ENCODE measurements at regions not wholly inside any gene's neighbourhood (a gene's known extent, or its start where the extent isn't known, plus 50 kb on each side); places are given as distances from the start of the nearest gene placed in this dataset.

- no peak for DNase-seq
Measured at GRCh38 chr15:92224843-92225242, 168.8 kb upstream of the ST8SIA2 start.

GRCh38 chr15:92226020-92226612, 167.6 kb upstream of the ST8SIA2 start:
- peak; percentile 36 to 52 for DNase-seq

- DNase-seq, result no peak
Measured at GRCh38 chr15:92228830-92229229, 164.9 kb upstream of the ST8SIA2 start.

- no peak for DNase-seq
Measured at GRCh38 chr15:92231461-92231860, 162.2 kb upstream of the ST8SIA2 start.

GRCh38 chr15:92232317-92232716, 161.4 kb upstream of the ST8SIA2 start:
- no peak for DNase-seq

GRCh38 chr15:92232876-92233275, 160.8 kb upstream of the ST8SIA2 start:
- no peak for DNase-seq

GRCh38 chr15:92243227-92243626, 150.5 kb upstream of the ST8SIA2 start:
- DNase-seq, result no peak

GRCh38 chr15:92244703-92245102, 149.0 kb upstream of the ST8SIA2 start:
- no peak for DNase-seq

- no peak for DNase-seq
Measured at GRCh38 chr15:92247649-92248242, 145.9 kb upstream of the ST8SIA2 start.

- no peak for DNase-seq
Measured at GRCh38 chr15:92266796-92267685, 126.6 kb upstream of the ST8SIA2 start.

- no peak for DNase-seq
Measured at GRCh38 chr15:92268900-92269299, 124.8 kb upstream of the ST8SIA2 start.

- DNase-seq, result no peak
Measured at GRCh38 chr15:92271179-92271578, 122.5 kb upstream of the ST8SIA2 start.

- no peak for DNase-seq
Measured at GRCh38 chr15:92272106-92272505, 121.6 kb upstream of the ST8SIA2 start.

GRCh38 chr15:92273286-92273685, 120.4 kb upstream of the ST8SIA2 start:
- DNase-seq, result no peak

GRCh38 chr15:92273723-92274122, 120.0 kb upstream of the ST8SIA2 start:
- no peak for DNase-seq

- DNase-seq, result peak; percentile 3 to 4
Measured at GRCh38 chr15:92277776-92278175, 115.9 kb upstream of the ST8SIA2 start.

- DNase-seq, result no peak
Measured at GRCh38 chr15:92283813-92284212, 109.9 kb upstream of the ST8SIA2 start.

GRCh38 chr15:92288755-92289154, 104.9 kb upstream of the ST8SIA2 start:
- no peak for DNase-seq

- no peak for DNase-seq
Measured at GRCh38 chr15:92289733-92290132, 103.9 kb upstream of the ST8SIA2 start.

GRCh38 chr15:92290359-92290992, 103.2 kb upstream of the ST8SIA2 start:
- DNase-seq, result no peak

- no peak for DNase-seq
Measured at GRCh38 chr15:92291900-92292299, 101.8 kb upstream of the ST8SIA2 start.

GRCh38 chr15:92294759-92295158, 98.9 kb upstream of the ST8SIA2 start:
- DNase-seq, result no peak

- no peak for DNase-seq
Measured at GRCh38 chr15:92304223-92304975, 89.3 kb upstream of the ST8SIA2 start.
